IMR-90 (cell line): ENCODE measurements at regions not wholly inside any gene's neighbourhood (a gene's known extent, or its start where the extent isn't known, plus 50 kb on each side); places are given as distances from the start of the nearest gene placed in this dataset.
"Not testable (repeated sequence)": the region's sequence is repeated elsewhere in the genome, so short reads cannot be mapped to it uniquely, and the experiment has no call there.

ENCODE experiments used
- CEBPB ChIP-seq: IDR thresholded peaks from 2 replicates; pipeline ENCODE4 v1.6.1; 2012; ENCODE audit warnings: low read depth, low read length, improper control_type of control experiment
- CTCF ChIP-seq: conservative IDR thresholded peaks from 2 replicates; pipeline ENCODE4 v1.5.1; 2012; ENCODE audit warnings: mild to moderate bottlenecking, low read depth, low read length, improper control_type of control experiment
- MAFK ChIP-seq: IDR thresholded peaks from 2 replicates; pipeline ENCODE4 v1.6.1; 2012; ENCODE audit warnings: low read depth, low read length, improper control_type of control experiment
- POLR2A ChIP-seq: IDR thresholded peaks from 2 replicates; pipeline ENCODE4 v1.6.1; 2012; ENCODE audit warnings: mild to moderate bottlenecking, low read depth, low read length
- RCOR1 ChIP-seq: IDR thresholded peaks from 2 replicates; pipeline ENCODE4 v1.6.1; 2012; ENCODE audit warnings: mild to moderate bottlenecking, low read length, improper control_type of control experiment; ENCODE audit not compliant: insufficient replicate concordance
- SMC3 ChIP-seq: fragments of 150-350 bp; IDR thresholded peaks from 2 replicates; pipeline ENCODE4 v1.6.1; 2016; ENCODE audit warnings: low read depth, mild to moderate bottlenecking, antibody characterized with exemption, low read length, moderate library complexity
- USF2 ChIP-seq: fragments of 150-350 bp; IDR thresholded peaks from 2 replicates; pipeline ENCODE4 v1.6.1; 2017; ENCODE audit warnings: mild to moderate bottlenecking, antibody characterized with exemption, low read length, low read depth

GRCh38 chr15:22710831-22711341 is 75.6 kb upstream of the NIPA1 start:
- TF ChIP-seq SMC3, CTCF, CEBPB, USF2, POLR2A, MAFK, RCOR1: not testable (repeated sequence)
